ENCODE measurements at regions not wholly inside any gene's neighbourhood (a gene's known extent, or its start where the extent isn't known, plus 50 kb on each side); places are given as distances from the start of the nearest gene placed in this dataset.

DNA sequence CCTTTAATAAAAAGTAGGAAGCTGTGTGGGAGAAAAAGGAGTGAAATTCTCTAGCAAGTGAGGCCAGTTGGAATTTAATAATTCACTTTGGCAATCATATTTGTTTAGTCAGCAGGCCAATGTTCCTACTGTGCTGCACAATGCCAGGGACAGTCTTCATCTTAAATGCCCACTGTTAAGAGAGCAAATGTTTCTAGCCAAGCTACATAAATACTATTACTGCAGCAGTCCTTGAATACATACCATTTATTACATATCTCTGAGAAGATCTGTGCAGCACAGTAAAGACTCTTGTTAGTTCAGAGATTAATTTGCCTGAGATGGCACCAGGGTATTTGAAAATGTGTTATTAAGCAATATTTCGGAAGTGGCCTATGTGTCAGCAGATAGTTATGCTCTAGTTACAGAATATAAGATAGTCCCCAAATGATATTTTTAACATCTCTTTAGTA, 105.4 kb downstream of the OGFRL1 start:
- intact Hi-C loops (cut with DNase I; ENCODE audit: low total_unique reads) = no loop called here
- peak; percentile 63 to 81 for ATAC-seq

DNA sequence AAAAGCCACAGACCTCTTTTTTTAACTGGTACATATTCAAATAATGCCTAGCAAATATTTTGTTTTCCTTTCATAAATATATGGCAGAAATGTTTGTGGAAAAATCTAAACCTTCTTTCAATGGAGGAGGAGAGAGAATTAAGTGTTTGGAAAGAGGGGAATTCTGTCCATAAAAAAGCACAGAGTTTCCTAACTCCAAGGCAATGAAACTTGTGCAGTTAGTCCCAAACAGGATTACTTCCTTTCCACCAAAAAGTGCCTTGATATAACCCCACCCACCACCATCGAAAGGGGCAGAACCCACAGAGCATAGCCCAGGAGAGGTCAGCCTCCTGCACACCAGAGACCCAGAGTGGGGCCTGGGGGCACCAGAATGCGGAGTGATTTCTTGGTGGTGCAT, 106.3 kb downstream of the OGFRL1 start:
- Histone ChIP-seq H3K9me3 (no peaks in the 10 kb centered on the region), H3K36me3 (no peaks in the 10 kb centered on the region), H3K4me1 (peaks cover 66 to 75% of the 10 kb centered on the region in 2 donors), H3K27ac (peak overlapping the region; percentile 42 to 74 (median 59)), H3K4me3 (no peak overlapping the region), H3K27me3 (no peaks in the 10 kb centered on the region)
- ATAC-seq = no peak
- DNase-seq = no peak
- no peak for TF ChIP-seq POLR2A (IDR thresholded peaks at IDR 0.05)
- TF ChIP-seq, protein P1, sequence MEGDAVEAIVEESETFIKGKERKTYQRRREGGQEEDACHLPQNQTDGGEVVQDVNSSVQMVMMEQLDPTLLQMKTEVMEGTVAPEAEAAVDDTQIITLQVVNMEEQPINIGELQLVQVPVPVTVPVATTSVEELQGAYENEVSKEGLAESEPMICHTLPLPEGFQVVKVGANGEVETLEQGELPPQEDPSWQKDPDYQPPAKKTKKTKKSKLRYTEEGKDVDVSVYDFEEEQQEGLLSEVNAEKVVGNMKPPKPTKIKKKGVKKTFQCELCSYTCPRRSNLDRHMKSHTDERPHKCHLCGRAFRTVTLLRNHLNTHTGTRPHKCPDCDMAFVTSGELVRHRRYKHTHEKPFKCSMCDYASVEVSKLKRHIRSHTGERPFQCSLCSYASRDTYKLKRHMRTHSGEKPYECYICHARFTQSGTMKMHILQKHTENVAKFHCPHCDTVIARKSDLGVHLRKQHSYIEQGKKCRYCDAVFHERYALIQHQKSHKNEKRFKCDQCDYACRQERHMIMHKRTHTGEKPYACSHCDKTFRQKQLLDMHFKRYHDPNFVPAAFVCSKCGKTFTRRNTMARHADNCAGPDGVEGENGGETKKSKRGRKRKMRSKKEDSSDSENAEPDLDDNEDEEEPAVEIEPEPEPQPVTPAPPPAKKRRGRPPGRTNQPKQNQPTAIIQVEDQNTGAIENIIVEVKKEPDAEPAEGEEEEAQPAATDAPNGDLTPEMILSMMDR (IDR thresholded peaks at IDR 0.05 in 4 of 5, conservative IDR thresholded peaks at IDR 0.05 in 1 of 5) = no peak
- in situ Hi-C loops (cut with MboI; ENCODE audit: low sequenced_read_pairs in 4 of 4) (no loop called here), intact Hi-C loops (cut with DNase I; ENCODE audit: low total_unique reads) (no loop called here)

More for the DNA sequence above, 105.4 kb downstream of the OGFRL1 start:
- no peak for TF ChIP-seq POLR2A (IDR thresholded peaks at IDR 0.05)
- TF ChIP-seq, protein P1 (IDR thresholded peaks at IDR 0.05 in 4 of 5, conservative IDR thresholded peaks at IDR 0.05 in 1 of 5) = no peak
- H3K4me3 ChIP-seq = peak overlapping the region in 1 of 4 donors; percentile 2
- no peaks in the 10 kb centered on the region for H3K9me3 ChIP-seq
- H3K27me3 ChIP-seq = no peaks in the 10 kb centered on the region
- in situ Hi-C loops (cut with MboI; ENCODE audit: low sequenced_read_pairs in 4 of 4) = no loop called here
- peaks cover 65 to 78% of the 10 kb centered on the region in 2 donors for H3K4me1 ChIP-seq
- H3K36me3 ChIP-seq = no peaks in the 10 kb centered on the region
- H3K27ac ChIP-seq = peak overlapping the region; percentile 42 to 74 (median 59)
- no peak for DNase-seq

DNA sequence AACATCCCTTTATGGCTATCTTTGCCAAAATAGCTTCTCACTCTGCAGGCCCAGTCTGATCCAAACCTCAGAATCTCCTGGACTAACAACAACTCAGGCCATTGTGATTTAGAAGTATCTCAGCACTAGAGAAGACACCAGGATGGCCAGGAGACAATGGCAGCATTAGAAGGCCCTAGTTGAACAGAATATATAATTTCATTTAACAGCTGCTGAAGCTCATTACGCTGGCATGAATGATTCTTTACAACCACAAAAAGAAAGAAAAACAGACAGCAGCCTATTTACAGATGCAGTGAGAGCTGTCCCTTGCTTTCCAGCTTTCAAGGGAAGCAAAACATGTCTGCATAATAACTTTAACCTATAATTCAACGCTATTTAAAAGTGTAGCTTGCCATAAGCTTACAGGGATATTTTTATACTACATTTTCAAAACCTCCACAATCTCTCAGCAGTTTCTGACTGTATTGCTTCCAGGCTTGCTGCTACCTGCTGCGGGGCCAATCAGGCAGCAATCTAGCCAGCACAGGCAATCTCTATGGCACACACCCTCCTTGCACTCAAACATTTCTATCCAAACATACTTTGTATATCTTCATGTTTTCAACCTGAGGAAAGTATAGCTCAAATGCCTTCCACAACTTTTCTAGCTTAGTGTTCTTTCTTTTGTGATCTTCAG, 107.3 kb downstream of the OGFRL1 start:
- peak overlapping the region in 3 of 4 donors; percentile 51 to 74 (median 67) for H3K27ac ChIP-seq
- no peak for DNase-seq
- H3K4me3 ChIP-seq = no peak overlapping the region
- no peaks in the 10 kb centered on the region for H3K27me3 ChIP-seq
- no peaks in the 10 kb centered on the region for H3K36me3 ChIP-seq
- intact Hi-C loops (cut with DNase I; ENCODE audit: low total_unique reads) = no loop called here
- in situ Hi-C loops (cut with MboI; ENCODE audit: low sequenced_read_pairs in 4 of 4) = no loop called here
- TF ChIP-seq POLR2A (IDR thresholded peaks at IDR 0.05) = no peak
- TF ChIP-seq, protein P1 (IDR thresholded peaks at IDR 0.05 in 4 of 5, conservative IDR thresholded peaks at IDR 0.05 in 1 of 5) = no peak
- no peaks in the 10 kb centered on the region for H3K9me3 ChIP-seq
- peaks cover 70 to 77% of the 10 kb centered on the region in 2 donors for H3K4me1 ChIP-seq
- ATAC-seq = no peak

DNA sequence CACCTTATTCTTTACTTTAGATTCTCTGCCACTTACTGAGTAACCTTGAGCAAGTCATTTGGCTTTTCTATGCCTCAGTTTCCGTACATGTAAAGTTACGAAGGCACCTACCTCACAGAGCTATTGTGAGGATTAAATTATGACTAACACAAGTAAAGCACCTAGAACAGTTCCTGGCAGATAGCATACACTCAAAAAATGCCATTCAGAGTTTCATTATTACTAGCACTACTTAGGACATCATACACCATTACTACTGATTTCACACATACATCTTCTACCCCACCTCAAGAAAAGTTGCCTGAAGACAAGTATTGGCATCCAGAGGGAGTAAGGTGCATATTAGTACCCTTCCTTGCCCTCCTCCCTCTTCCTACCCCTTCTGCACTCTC, 107.8 kb downstream of the OGFRL1 start:
- Histone ChIP-seq H3K9me3 (no peaks in the 10 kb centered on the region), H3K27me3 (no peaks in the 10 kb centered on the region), H3K27ac (peak overlapping the region in 2 of 4 donors; percentile 67 to 74), H3K4me3 (no peak overlapping the region), H3K4me1 (peaks cover 67 to 74% of the 10 kb centered on the region in 2 donors), H3K36me3 (no peaks in the 10 kb centered on the region)
- in situ Hi-C loops (cut with MboI; ENCODE audit: low sequenced_read_pairs in 4 of 4) (no loop called here), intact Hi-C loops (cut with DNase I; ENCODE audit: low total_unique reads) (no loop called here)
- DNase-seq (no peak), ATAC-seq (no peak)
- TF ChIP-seq POLR2A (IDR thresholded peaks at IDR 0.05) = no peak
- TF ChIP-seq, protein P1 (IDR thresholded peaks at IDR 0.05 in 4 of 5, conservative IDR thresholded peaks at IDR 0.05 in 1 of 5) = no peak
